ENCODE measurements at regions not wholly inside any gene's neighbourhood (a gene's known extent, or its start where the extent isn't known, plus 50 kb on each side); places are given as distances from the start of the nearest gene placed in this dataset.

- no peak overlapping the region for H3K27ac ChIP-seq
- TF ChIP-seq, protein P1, sequence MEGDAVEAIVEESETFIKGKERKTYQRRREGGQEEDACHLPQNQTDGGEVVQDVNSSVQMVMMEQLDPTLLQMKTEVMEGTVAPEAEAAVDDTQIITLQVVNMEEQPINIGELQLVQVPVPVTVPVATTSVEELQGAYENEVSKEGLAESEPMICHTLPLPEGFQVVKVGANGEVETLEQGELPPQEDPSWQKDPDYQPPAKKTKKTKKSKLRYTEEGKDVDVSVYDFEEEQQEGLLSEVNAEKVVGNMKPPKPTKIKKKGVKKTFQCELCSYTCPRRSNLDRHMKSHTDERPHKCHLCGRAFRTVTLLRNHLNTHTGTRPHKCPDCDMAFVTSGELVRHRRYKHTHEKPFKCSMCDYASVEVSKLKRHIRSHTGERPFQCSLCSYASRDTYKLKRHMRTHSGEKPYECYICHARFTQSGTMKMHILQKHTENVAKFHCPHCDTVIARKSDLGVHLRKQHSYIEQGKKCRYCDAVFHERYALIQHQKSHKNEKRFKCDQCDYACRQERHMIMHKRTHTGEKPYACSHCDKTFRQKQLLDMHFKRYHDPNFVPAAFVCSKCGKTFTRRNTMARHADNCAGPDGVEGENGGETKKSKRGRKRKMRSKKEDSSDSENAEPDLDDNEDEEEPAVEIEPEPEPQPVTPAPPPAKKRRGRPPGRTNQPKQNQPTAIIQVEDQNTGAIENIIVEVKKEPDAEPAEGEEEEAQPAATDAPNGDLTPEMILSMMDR (conservative IDR thresholded peaks at IDR 0.05): no peak
Observed at GRCh38 chr12:127334365-127334764, 932.6 kb upstream of the TMEM132C start.

GRCh38 chr12:127334912-127335644 is 931.9 kb upstream of the TMEM132C start:
- TF ChIP-seq, protein P1 (conservative IDR thresholded peaks at IDR 0.05): no peak
- H3K27ac ChIP-seq: no peak overlapping the region

DNA sequence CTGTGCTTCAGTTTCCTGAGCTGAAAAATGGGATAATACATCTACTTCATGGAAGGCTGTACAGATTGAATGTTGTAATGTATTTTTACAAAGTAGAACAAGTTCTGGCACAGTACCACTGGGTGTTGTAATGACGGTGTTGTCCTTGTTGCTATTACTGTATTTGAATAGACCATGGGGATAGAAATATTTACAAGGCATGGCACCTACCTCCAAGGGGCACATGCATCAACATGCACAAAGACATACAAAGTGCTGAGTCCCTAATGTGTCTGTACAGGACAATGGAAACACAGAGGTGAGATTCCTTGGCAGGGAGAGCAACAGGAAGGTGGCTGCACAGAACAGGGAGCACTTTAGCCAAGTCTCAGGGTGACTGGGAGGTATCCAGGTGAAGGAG is 930.6 kb upstream of the TMEM132C start:
- no peak overlapping the region for H3K27ac ChIP-seq
- TF ChIP-seq, protein P1 (conservative IDR thresholded peaks at IDR 0.05): no peak

GRCh38 chr12:127339065-127339464 is 927.9 kb upstream of the TMEM132C start:
- TF ChIP-seq, protein P1 (conservative IDR thresholded peaks at IDR 0.05): no peak
- no peak overlapping the region for H3K27ac ChIP-seq

DNA sequence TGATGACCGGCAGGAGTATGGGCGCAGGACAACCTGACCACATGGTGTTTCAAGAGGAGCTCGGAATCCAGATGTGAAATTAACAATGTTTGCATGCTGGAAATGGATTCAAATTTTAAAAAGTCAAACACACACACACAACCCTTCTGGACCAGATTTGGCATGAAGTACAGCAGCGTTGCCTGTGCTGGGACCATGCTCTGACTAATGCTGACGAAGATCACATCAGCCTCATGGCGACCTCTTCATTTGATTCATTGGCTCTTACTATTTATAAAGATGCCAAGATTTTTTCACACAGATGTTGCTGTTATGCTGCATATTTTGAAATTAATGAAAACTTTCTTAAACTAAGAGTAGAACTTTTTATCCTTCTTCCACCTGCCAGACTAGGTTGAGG is 926.6 kb upstream of the TMEM132C start:
- H3K27ac ChIP-seq: no peak overlapping the region
- TF ChIP-seq, protein P1 (conservative IDR thresholded peaks at IDR 0.05): no peak

- TF ChIP-seq, protein P1 (conservative IDR thresholded peaks at IDR 0.05): no peak
- H3K27ac ChIP-seq: no peak overlapping the region
Observed at GRCh38 chr12:127342861-127343260, 924.1 kb upstream of the TMEM132C start.

GRCh38 chr12:127343940-127344339 is 923.0 kb upstream of the TMEM132C start:
- H3K27ac ChIP-seq: no peak overlapping the region

More at GRCh38 chr12:127343940-127344339, 923.0 kb upstream of the TMEM132C start:
- TF ChIP-seq, protein P1 (conservative IDR thresholded peaks at IDR 0.05): no peak

Measured in VCaP (cell line).